Parathyroid adenoma (tissue), 2 donors: ENCODE measurements at regions not wholly inside any gene's neighbourhood (a gene's known extent, or its start where the extent isn't known, plus 50 kb on each side); places are given as distances from the start of the nearest gene placed in this dataset.

Experiments
- H2AFZ ChIP-seq: fragments of 300-600 bp; sonication (generic); one replicate; pipeline ENCODE4 v1.7.0; 2017; ENCODE audit warnings: antibody characterized with exemption, mild to moderate bottlenecking
- H3K27ac ChIP-seq: fragments of 300-600 bp; sonication (generic); one replicate; pipeline ENCODE4 v1.7.0; 2017
- H3K27me3 ChIP-seq: fragments of 300-600 bp; sonication (generic); one replicate; pipeline ENCODE4 v1.7.0; 2017; ENCODE audit warnings: low read length; ENCODE audit not compliant: control insufficient read depth, insufficient read depth
- H3K36me3 ChIP-seq: fragments of 300-600 bp; sonication (generic); one replicate; pipeline ENCODE4 v1.7.0; 2017; ENCODE audit warnings: low read length; ENCODE audit not compliant: control insufficient read depth, insufficient read depth
- H3K4me1 ChIP-seq: fragments of 300-600 bp; sonication (generic); one replicate; pipeline ENCODE4 v1.7.0; 2017; ENCODE audit warnings: control low read depth
- H3K4me2 ChIP-seq: fragments of 300-600 bp; sonication (generic); one replicate; pipeline ENCODE4 v1.7.0; 2017; ENCODE audit warnings: low read length
- H3K4me3 ChIP-seq: fragments of 300-600 bp; sonication (generic); one replicate; pipeline ENCODE4 v1.7.0; 2017; ENCODE audit warnings: low read depth, low read length
- H3K79me2 ChIP-seq: fragments of 300-600 bp; sonication (generic); one replicate; pipeline ENCODE4 v1.7.0; 2017; ENCODE audit warnings: control low read depth
- H3K9ac ChIP-seq: fragments of 300-600 bp; sonication (generic); one replicate; pipeline ENCODE4 v1.7.0; 2017; ENCODE audit warnings: mild to moderate bottlenecking
- H3K9me3 ChIP-seq: fragments of 300-600 bp; sonication (generic); one replicate; pipeline ENCODE4 v1.7.0; 2017; ENCODE audit warnings: low read length; ENCODE audit not compliant: control insufficient read depth
- TF ChIP-seq, protein P1 (sequence below): fragments of 300-600 bp; sonication (generic); IDR thresholded peaks from one replicate; pipeline ENCODE4 v1.7.0; 2017; ENCODE audit warnings: antibody characterized with exemption, mild to moderate bottlenecking
- donor health status: primary hyperparathyroidism.

DNA sequence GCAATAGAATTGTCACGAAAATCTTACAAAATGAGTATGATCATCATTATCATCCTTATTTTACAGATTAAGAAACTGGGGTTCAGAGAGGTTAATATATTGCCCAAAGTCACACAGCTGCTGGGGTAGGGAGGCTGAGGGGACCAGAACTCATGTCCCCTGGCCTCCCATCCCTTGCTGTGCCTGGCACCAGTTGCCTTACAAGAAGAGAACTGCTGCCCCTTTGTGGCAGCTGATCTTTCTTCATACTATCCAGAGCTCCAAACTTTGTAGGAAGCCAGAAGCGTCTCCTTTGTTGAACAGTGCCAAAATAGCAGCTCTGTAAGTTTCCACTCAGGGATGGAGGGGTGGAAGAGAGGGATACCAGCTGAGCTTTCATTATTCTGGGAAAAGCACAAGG, 236.8 kb upstream of the TBC1D5 start:
- Histone ChIP-seq H3K27ac (no peak overlapping the region), H3K79me2 (no peaks in the 10 kb centered on the region), H3K9ac (no peak overlapping the region)

DNA sequence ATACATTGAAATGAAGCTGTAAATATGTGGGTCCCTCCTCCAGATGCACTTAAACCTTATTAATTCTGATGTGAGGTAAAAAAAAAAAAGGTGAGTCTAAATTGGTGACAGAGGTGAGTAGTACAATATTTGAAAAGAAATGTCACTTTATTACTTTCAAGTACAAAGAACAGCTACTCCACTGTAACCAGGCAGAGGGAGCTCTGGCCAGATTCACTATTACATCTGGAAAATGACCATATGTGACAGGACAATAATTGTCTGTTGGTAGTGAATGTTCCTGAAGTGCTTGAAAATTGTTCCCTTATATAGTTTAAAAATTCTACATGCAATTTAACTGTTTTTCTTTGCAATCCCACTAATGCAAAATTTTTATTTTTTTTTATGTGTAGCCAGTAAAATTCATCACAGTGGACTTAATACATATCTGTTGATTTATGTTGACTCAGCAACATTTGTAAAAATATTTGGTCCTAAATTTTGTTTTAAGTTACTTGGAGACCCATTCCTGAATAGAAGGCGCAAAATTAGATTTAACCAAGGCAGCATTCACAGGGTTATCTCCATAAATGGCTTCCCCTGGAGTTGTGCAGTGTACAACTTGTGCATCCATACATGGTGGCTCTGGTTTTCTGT, 231.9 kb upstream of the TBC1D5 start:
- Histone ChIP-seq H3K9me3 (no peaks in the 10 kb centered on the region), H3K27me3 (no peaks in the 10 kb centered on the region), H3K9ac (no peak overlapping the region), H3K27ac (no peak overlapping the region), H3K36me3 (no peaks in the 10 kb centered on the region), H3K4me3 (no peak overlapping the region), H3K79me2 (no peaks in the 10 kb centered on the region), H2AFZ (no peak overlapping the region), H3K4me2 (no peak overlapping the region), H3K4me1 (no peaks in the 10 kb centered on the region)
- TF ChIP-seq, protein P1, sequence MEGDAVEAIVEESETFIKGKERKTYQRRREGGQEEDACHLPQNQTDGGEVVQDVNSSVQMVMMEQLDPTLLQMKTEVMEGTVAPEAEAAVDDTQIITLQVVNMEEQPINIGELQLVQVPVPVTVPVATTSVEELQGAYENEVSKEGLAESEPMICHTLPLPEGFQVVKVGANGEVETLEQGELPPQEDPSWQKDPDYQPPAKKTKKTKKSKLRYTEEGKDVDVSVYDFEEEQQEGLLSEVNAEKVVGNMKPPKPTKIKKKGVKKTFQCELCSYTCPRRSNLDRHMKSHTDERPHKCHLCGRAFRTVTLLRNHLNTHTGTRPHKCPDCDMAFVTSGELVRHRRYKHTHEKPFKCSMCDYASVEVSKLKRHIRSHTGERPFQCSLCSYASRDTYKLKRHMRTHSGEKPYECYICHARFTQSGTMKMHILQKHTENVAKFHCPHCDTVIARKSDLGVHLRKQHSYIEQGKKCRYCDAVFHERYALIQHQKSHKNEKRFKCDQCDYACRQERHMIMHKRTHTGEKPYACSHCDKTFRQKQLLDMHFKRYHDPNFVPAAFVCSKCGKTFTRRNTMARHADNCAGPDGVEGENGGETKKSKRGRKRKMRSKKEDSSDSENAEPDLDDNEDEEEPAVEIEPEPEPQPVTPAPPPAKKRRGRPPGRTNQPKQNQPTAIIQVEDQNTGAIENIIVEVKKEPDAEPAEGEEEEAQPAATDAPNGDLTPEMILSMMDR = no peak

More for the DNA sequence above, 236.8 kb upstream of the TBC1D5 start:
- no peak overlapping the region for H3K4me2 ChIP-seq
- no peak overlapping the region for H3K4me3 ChIP-seq
- no peak overlapping the region for H2AFZ ChIP-seq
- H3K9me3 ChIP-seq = no peaks in the 10 kb centered on the region
- no peaks in the 10 kb centered on the region for H3K27me3 ChIP-seq
- H3K36me3 ChIP-seq = no peaks in the 10 kb centered on the region
- H3K4me1 ChIP-seq = no peaks in the 10 kb centered on the region
- TF ChIP-seq, protein P1 = no peak

DNA sequence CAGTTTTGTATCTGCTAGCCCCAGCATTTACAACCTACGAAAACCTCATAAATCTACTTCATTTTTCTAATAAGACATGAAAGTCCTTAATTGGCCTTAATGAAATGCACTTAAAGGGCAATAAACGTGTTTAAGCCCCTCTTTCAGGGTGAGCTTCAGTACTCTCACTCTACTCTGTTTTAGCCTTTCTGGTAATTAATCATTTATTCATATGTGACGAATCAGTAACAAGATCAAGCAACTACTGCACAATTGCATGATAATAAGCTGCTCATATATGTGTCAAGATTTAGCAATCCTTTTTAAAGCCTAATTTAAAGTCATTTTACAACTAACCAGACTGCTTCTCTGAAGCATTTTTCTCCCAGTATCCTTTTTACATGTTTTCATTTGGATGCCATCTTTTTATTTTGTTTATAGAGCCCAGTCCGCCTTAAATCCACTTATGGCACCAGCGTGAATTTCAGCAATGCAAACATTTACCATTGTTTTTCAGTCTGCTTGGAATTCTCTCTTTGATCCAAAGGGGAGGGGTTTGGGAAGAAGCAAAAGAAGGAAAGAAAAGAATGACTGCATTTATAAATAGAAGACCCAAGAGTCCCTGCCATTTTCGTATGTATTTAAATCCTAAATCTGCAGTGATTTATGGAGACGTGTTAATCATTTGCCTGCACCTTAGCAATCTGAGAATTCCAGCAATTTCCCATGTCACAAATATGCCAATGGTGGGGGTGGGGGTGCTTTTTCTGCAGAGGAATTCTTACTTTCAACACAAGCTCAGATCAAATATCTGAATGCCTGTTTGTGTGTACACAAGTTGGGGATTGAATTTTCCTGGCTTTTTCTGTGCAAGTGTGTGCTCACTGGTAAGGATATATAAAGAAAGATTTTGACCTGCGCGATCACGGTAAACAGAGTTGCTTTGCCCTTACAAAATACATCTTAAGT, 230.8 kb upstream of the TBC1D5 start:
- H3K4me1 ChIP-seq = no peaks in the 10 kb centered on the region
- H3K36me3 ChIP-seq = no peaks in the 10 kb centered on the region
- H3K4me2 ChIP-seq = no peak overlapping the region
- H2AFZ ChIP-seq = no peak overlapping the region
- no peaks in the 10 kb centered on the region for H3K27me3 ChIP-seq
- H3K79me2 ChIP-seq = no peaks in the 10 kb centered on the region
- no peak overlapping the region for H3K4me3 ChIP-seq
- TF ChIP-seq, protein P1 = no peak
- no peak overlapping the region for H3K9ac ChIP-seq
- H3K27ac ChIP-seq = no peak overlapping the region
- no peaks in the 10 kb centered on the region for H3K9me3 ChIP-seq

DNA sequence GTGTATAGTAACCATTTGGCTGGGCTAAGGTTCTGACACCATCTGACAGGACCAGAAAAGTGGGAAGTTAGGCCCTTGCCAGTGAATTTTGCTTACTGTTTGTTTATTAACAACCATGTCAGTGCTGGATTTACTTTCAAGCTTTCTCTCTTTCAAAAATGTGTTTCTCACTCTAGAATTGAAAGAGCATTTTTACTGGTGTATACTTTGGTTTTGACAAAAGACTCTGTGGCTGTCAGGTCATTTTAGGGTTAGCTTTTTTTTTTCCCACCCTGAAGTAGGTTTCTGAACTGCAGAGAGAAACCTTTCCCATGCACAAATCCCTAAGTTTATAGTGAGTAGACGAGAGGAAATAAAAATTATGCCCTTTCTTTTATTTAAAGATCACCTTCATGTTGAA, 230.0 kb upstream of the TBC1D5 start:
- H3K27ac ChIP-seq = no peak overlapping the region
- no peaks in the 10 kb centered on the region for H3K79me2 ChIP-seq
- no peak overlapping the region for H3K4me2 ChIP-seq
- H3K36me3 ChIP-seq = no peaks in the 10 kb centered on the region
- TF ChIP-seq, protein P1 = no peak
- no peak overlapping the region for H3K4me3 ChIP-seq
- H3K9ac ChIP-seq = no peak overlapping the region
- no peaks in the 10 kb centered on the region for H3K9me3 ChIP-seq
- H2AFZ ChIP-seq = no peak overlapping the region
- no peaks in the 10 kb centered on the region for H3K4me1 ChIP-seq
- no peaks in the 10 kb centered on the region for H3K27me3 ChIP-seq
